Panc1 (cell line): ENCODE measurements at regions not wholly inside any gene's neighbourhood (a gene's known extent, or its start where the extent isn't known, plus 50 kb on each side); places are given as distances from the start of the nearest gene placed in this dataset.

ENCODE experiments used
- ATAC-seq: fragments of 200-7000 bp; cut with Tn5 transposase; 2 replicates; pipeline ENCODE4 v1.9.1; 2020; ENCODE audit warnings: mild to moderate bottlenecking, moderate library complexity
- BruUV-seq: library from RNA; stranded (reverse); fragments of 400-500 nt; replicated peaks from 2 replicates; lab custom pipeline; 2021; lab: Mats Ljungman, UMichigan
- CTCF ChIA-PET: fragments of 300-600 bp; sonication (Branson Sonifier 250); formaldehyde crosslinking; loops from one replicate; lab custom pipeline; 2022; ENCODE audit warnings: antibody characterized with exemption; lab: Charles Lee
- POLR2A ChIA-PET: fragments of 300-600 bp; sonication (Branson Sonifier 250); formaldehyde crosslinking; loops from one replicate; lab custom pipeline; 2022; ENCODE audit warnings: antibody characterized with exemption; lab: Charles Lee
- DNase-seq: peaks from one replicate; pipeline ENCODE4 v3.0.0-alpha.2; 2010; ENCODE audit warnings: low read depth, low spot score
- H3K27ac ChIP-seq: 2 replicates; pipeline ENCODE4 v1.5.1; 2011; ENCODE audit warnings: mild to moderate bottlenecking, low read length, inconsistent platforms
- H3K27me3 ChIP-seq: fragments of 200-500 bp; sonication (Bioruptor generic); 2 replicates; pipeline ENCODE4 v1.6.0; 2014; ENCODE audit warnings: low read length, inconsistent platforms; ENCODE audit not compliant: control insufficient read depth, insufficient read depth
- H3K36me3 ChIP-seq: fragments of 200-500 bp; sonication (Bioruptor generic); 2 replicates; pipeline ENCODE4 v1.5.1; 2014; ENCODE audit warnings: inconsistent platforms, mild to moderate bottlenecking, low read length, moderate library complexity; ENCODE audit not compliant: control insufficient read depth, insufficient read depth
- H3K4me1 ChIP-seq: 2 replicates; pipeline ENCODE4 v1.5.1; 2011; ENCODE audit warnings: inconsistent platforms, mild to moderate bottlenecking, low read length, moderate library complexity; ENCODE audit not compliant: control insufficient read depth, insufficient read depth
- H3K4me3 ChIP-seq, 2 experiments: 2 replicates each; pipeline ENCODE4 v1.5.1; 2011 to 2012; ENCODE audit warnings: low read depth in 2 of 2, low read length in 2 of 2, mild to moderate bottlenecking in 2 of 2, inconsistent platforms in 1 of 2, moderate library complexity in 1 of 2
- H3K9me3 ChIP-seq: fragments of 200-500 bp; sonication (Bioruptor generic); 2 replicates; pipeline ENCODE4 v1.5.1; 2014; ENCODE audit warnings: low read depth, mild to moderate bottlenecking, inconsistent platforms, low read length, moderate library complexity; ENCODE audit not compliant: control insufficient read depth, insufficient read depth
- POLR2AphosphoS5 ChIP-seq: IDR thresholded peaks from 2 replicates; pipeline ENCODE4 v1.6.1; 2012; ENCODE audit warnings: mild to moderate bottlenecking, low read depth, low read length, moderate library complexity
- REST ChIP-seq, 2 experiments: IDR thresholded peaks; 2 replicates each; pipeline ENCODE4 v1.6.1; 2011 to 2012; ENCODE audit warnings: low read depth in 2 of 2, control low read depth in 1 of 2, low read length in 1 of 2, mild to moderate bottlenecking in 1 of 2, moderate library complexity in 1 of 2; ENCODE audit not compliant: insufficient read depth in 1 of 2
- SIN3A ChIP-seq: IDR thresholded peaks from 2 replicates; pipeline ENCODE4 v1.6.1; 2012; ENCODE audit warnings: low read depth, mild to moderate bottlenecking, low read length, moderate library complexity, borderline replicate concordance; ENCODE audit not compliant: insufficient read depth
- TCF7L2 ChIP-seq: IDR thresholded peaks from 2 replicates; pipeline ENCODE4 v1.6.1; 2011; ENCODE audit warnings: mild to moderate bottlenecking, low read depth, low read length, inconsistent platforms
- in situ Hi-C: cut with HindIII; loops from 2 replicates; pipeline ENCODE4 v1.10.0; 2016; ENCODE audit warnings: low sequenced_read_pairs, low pct_unique_long_range_greater_than_20kb
- intact Hi-C: fragments of 100-400 bp; cut with micrococcal nuclease; formaldehyde crosslinking; loops from one replicate; pipeline ENCODE4 v1.10.0; 2022; ENCODE audit not compliant: unreplicated experiment
- TF ChIP-seq, protein P1 (sequence below): fragments of 450-650 bp; IDR thresholded peaks from 2 replicates; pipeline ENCODE4 v1.5.1; 2017; ENCODE audit warnings: mild to moderate bottlenecking

GRCh38 chr3:118577055-118577777 is 457.4 kb downstream of the IGSF11 start:
- BruUV-seq, result no TSS peak
- TF ChIP-seq POLR2AphosphoS5 (no peak), TCF7L2 (no peak), SIN3A (no peak), REST (IDR thresholded peaks at IDR 0.05; ENCODE audit: insufficient read depth in 1 of 2, low read depth in 2 of 2, low read length in 1 of 2) (no peak)
- TF ChIP-seq, protein P1, sequence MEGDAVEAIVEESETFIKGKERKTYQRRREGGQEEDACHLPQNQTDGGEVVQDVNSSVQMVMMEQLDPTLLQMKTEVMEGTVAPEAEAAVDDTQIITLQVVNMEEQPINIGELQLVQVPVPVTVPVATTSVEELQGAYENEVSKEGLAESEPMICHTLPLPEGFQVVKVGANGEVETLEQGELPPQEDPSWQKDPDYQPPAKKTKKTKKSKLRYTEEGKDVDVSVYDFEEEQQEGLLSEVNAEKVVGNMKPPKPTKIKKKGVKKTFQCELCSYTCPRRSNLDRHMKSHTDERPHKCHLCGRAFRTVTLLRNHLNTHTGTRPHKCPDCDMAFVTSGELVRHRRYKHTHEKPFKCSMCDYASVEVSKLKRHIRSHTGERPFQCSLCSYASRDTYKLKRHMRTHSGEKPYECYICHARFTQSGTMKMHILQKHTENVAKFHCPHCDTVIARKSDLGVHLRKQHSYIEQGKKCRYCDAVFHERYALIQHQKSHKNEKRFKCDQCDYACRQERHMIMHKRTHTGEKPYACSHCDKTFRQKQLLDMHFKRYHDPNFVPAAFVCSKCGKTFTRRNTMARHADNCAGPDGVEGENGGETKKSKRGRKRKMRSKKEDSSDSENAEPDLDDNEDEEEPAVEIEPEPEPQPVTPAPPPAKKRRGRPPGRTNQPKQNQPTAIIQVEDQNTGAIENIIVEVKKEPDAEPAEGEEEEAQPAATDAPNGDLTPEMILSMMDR, result no peak
- H3K9me3 ChIP-seq, result no peaks in the 10 kb centered on the region
- DNase-seq, result no peak
- intact Hi-C loops (no loop called here), in situ Hi-C loops (no loop called here)
- no peaks in the 10 kb centered on the region for H3K27me3 ChIP-seq
- H3K4me1 ChIP-seq, result no peaks in the 10 kb centered on the region
- ChIA-PET CTCF (no interaction called here), POLR2A (no interaction called here)
- no peaks in the 10 kb centered on the region for H3K36me3 ChIP-seq
- no peak overlapping the region for H3K27ac ChIP-seq
- H3K4me3 ChIP-seq, result no peak overlapping the region
- ATAC-seq, result no peak

DNA sequence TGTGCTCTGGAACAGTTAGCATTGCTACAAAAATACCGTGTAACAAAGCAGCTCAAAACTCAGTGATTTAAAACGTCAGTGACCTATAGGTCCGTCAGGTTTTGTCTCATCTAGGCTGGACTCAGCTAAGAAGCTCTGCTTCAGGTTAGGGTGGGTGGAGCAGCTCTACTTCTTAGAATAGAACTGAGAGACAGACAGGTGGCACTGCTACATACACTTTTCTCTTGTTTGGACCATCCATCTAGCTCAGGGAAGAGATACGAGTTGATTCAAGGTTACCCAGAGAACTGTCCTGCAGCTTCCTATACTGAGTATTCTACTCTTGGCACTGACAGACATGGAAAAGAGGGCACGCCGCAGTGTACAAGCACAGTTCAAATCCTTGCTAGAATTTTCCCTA is 456.1 kb downstream of the IGSF11 start:
- in situ Hi-C loops (no loop called here), intact Hi-C loops (no loop called here)
- Histone ChIP-seq H3K36me3 (no peaks in the 10 kb centered on the region), H3K27me3 (no peaks in the 10 kb centered on the region), H3K27ac (no peak overlapping the region), H3K4me1 (no peaks in the 10 kb centered on the region), H3K4me3 (no peak overlapping the region), H3K9me3 (no peaks in the 10 kb centered on the region)
- ATAC-seq (no peak), DNase-seq (no peak)
- TF ChIP-seq REST (IDR thresholded peaks at IDR 0.05; ENCODE audit: insufficient read depth in 1 of 2, low read depth in 2 of 2, low read length in 1 of 2) (no peak), POLR2AphosphoS5 (no peak), SIN3A (no peak), TCF7L2 (no peak)
- TF ChIP-seq, protein P1, result no peak
- CTCF ChIA-PET, result no interaction called here
- no TSS peak for BruUV-seq
- POLR2A ChIA-PET, result no interaction called here
